ENCODE measurements at regions not wholly inside any gene's neighbourhood (a gene's known extent, or its start where the extent isn't known, plus 50 kb on each side); places are given as distances from the start of the nearest gene placed in this dataset.

DNA sequence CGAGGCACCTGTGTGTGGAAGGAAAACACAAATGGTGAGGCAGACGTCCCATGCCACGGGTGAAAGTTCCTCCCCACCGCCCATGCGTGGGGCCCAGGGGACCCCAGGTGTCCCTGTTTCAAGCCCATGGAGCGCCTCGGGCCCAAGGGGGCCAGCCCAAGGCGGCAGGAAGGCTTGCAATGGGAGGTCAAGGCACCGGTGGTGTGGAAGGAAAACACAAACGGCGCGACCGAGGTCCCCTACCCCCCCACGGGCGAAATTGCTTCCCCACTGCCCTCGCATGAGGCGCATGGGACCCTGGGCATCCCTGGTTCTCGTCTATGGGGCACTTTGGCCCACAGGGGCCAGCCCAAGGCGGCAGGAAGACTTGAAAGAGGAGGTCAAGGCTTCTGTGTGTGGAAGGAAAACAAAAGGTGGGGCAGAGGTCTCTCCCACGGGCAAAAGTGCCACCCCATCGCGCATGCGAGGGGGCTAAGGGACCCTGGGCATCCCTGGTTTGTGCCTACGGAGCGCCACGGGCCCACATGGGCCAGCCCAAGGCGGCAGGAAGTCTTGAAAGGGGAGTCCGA, 379.4 kb downstream of the ALG10 start (continued):
- TF ChIP-seq NFYA (IDR thresholded peaks at IDR 0.05; ENCODE audit: borderline replicate concordance, low read depth, low read length) (no peak), HDAC6 (IDR thresholded peaks at IDR 0.05; ENCODE audit: unreplicated experiment) (no peak), MTA3 (IDR thresholded peaks at IDR 0.05; ENCODE audit: borderline replicate concordance, low read length) (no peak), SUPT20H (IDR thresholded peaks at IDR 0.05; ENCODE audit: borderline replicate concordance, control insufficient read depth, low read depth, low read length) (no peak), BACH1 (IDR thresholded peaks at IDR 0.05; ENCODE audit: borderline replicate concordance) (no peak)

DNA sequence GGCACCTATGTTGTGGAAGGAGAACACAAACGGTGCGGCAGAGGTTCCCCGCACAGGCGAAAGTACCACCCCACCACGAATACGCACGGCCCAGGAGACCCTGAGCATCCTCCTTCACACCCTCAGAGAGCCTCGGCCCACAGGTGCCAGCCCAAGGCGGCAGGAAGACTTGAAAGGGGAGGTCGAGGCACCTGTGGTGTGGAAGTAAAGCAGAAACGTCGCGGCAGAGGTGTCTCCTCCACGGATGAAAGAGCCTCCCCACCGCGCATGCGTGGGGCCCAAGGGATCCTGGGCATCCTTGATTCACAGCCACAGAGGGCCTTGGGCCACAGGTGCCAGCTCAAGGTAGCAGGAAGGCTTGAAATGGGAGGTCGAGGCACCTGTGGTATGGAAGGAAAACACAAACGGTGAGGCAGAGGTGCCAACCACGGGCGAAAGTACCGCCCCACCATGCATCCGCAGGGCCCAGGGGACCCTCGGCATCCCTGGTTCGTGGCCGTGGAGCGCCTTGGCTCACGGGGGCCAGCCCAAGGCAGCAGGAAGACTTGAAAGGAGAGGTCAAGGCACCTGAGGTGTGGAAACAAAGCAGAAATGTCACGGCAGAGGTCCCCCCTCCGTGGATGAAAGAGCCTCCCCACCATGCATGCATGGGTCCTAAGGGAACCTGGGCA, 380.1 kb downstream of the ALG10 start:
- CTCF ChIA-PET = no interaction called here
- BruUV-seq (replicated peaks) = no TSS peak
- TF ChIP-seq SREBF1 (IDR thresholded peaks at IDR 0.05; ENCODE audit: low read length) (no peak), KDM1A (IDR thresholded peaks at IDR 0.05; ENCODE audit: borderline replicate concordance) (no peak), CBX3 (IDR thresholded peaks at IDR 0.05; ENCODE audit: borderline replicate concordance, low read depth) (no peak), ZSCAN29 (IDR thresholded peaks at IDR 0.05) (no peak), SMARCA5 (IDR thresholded peaks at IDR 0.05) (no peak), CHD1 (IDR thresholded peaks at IDR 0.05; ENCODE audit: low read depth, low read length) (no peak), ZNF24 (IDR thresholded peaks at IDR 0.05) (no peak), WRNIP1 (IDR thresholded peaks at IDR 0.05; ENCODE audit: borderline replicate concordance, low read depth, low read length) (no peak), PML (IDR thresholded peaks at IDR 0.05; ENCODE audit: low read length) (no peak)
- TF ChIP-seq, protein P1, sequence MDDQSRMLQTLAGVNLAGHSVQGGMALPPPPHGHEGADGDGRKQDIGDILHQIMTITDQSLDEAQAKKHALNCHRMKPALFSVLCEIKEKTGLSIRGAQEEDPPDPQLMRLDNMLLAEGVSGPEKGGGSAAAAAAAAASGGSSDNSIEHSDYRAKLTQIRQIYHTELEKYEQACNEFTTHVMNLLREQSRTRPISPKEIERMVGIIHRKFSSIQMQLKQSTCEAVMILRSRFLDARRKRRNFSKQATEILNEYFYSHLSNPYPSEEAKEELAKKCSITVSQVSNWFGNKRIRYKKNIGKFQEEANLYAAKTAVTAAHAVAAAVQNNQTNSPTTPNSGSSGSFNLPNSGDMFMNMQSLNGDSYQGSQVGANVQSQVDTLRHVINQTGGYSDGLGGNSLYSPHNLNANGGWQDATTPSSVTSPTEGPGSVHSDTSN (IDR thresholded peaks at IDR 0.05; ENCODE audit: insufficient replicate concordance, low read depth, low read length) = no peak
- TF ChIP-seq, protein P2, sequence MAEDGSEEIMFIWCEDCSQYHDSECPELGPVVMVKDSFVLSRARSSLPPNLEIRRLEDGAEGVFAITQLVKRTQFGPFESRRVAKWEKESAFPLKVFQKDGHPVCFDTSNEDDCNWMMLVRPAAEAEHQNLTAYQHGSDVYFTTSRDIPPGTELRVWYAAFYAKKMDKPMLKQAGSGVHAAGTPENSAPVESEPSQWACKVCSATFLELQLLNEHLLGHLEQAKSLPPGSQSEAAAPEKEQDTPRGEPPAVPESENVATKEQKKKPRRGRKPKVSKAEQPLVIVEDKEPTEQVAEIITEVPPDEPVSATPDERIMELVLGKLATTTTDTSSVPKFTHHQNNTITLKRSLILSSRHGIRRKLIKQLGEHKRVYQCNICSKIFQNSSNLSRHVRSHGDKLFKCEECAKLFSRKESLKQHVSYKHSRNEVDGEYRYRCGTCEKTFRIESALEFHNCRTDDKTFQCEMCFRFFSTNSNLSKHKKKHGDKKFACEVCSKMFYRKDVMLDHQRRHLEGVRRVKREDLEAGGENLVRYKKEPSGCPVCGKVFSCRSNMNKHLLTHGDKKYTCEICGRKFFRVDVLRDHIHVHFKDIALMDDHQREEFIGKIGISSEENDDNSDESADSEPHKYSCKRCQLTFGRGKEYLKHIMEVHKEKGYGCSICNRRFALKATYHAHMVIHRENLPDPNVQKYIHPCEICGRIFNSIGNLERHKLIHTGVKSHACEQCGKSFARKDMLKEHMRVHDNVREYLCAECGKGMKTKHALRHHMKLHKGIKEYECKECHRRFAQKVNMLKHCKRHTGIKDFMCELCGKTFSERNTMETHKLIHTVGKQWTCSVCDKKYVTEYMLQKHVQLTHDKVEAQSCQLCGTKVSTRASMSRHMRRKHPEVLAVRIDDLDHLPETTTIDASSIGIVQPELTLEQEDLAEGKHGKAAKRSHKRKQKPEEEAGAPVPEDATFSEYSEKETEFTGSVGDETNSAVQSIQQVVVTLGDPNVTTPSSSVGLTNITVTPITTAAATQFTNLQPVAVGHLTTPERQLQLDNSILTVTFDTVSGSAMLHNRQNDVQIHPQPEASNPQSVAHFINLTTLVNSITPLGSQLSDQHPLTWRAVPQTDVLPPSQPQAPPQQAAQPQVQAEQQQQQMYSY (CRISPR knock-in tag; IDR thresholded peaks at IDR 0.05) = no peak

More for the DNA sequence above, 380.1 kb downstream of the ALG10 start:
- RAD21 ChIA-PET (ENCODE audit: unreplicated experiment) = no interaction called here
- intact Hi-C loops (cut with micrococcal nuclease; ENCODE audit: unreplicated experiment) (no loop called here), in situ Hi-C loops (cut with MboI) (no loop called here)
- Histone ChIP-seq H3K4me3 (no peak overlapping the region), H3K27ac (ENCODE audit: control insufficient read depth, insufficient read depth) (no peak overlapping the region), H3K4me2 (ENCODE audit: control insufficient read depth, insufficient read depth) (no peak overlapping the region), H4K20me1 (ENCODE audit: control insufficient read depth, insufficient read depth) (no peaks in the 10 kb centered on the region), H3K79me2 (ENCODE audit: control insufficient read depth, insufficient read depth, low read length) (no peaks in the 10 kb centered on the region), H3K9me3 (replicated peaks; ENCODE audit: control insufficient read depth, insufficient read depth, low read length) (no peaks in the 10 kb centered on the region; the same call in 2 of the 3 replicates), H3K27me3 (replicated peaks in 1 of 2; ENCODE audit: control insufficient read depth in 2 of 2, insufficient read depth in 2 of 2, low read length in 1 of 2) (no peaks in the 10 kb centered on the region), H3K4me1 (ENCODE audit: control insufficient read depth, insufficient read depth, low read length) (no peaks in the 10 kb centered on the region), H3K36me3 (ENCODE audit: control insufficient read depth in 2 of 2, insufficient read depth in 2 of 2, low read length in 1 of 2) (no peaks in the 10 kb centered on the region), H3K9ac (ENCODE audit: control insufficient read depth, insufficient read depth, low read length) (no peak overlapping the region), H2AFZ (ENCODE audit: control insufficient read depth, low read depth, low read length) (no peak overlapping the region)
- ATAC-seq = no peak
- SMC1A ChIA-PET (ENCODE audit: uncharacterized antibody, unreplicated experiment) = no interaction called here
- no peak for FAIRE-seq
- 39% methylated on average over 25 of the region's 30 CpGs for WGBS (ENCODE audit: insufficient coverage, insufficient replicate concordance, low lambda C conversion rate, missing lambda C conversion rate)
- POLR2A ChIA-PET = no interaction called here
- no peak for DNase-seq (ENCODE audit: low read depth, low spot score)
